Endothelial cell of umbilical vein (primary cell): ENCODE measurements at regions not wholly inside any gene's neighbourhood (a gene's known extent, or its start where the extent isn't known, plus 50 kb on each side); places are given as distances from the start of the nearest gene placed in this dataset.

Source experiments
- BruUV-seq: library from RNA; stranded (reverse); fragments of 400-500 nt; replicated peaks from 2 replicates; lab custom pipeline; 2021; lab: Mats Ljungman, UMichigan
- CTCF ChIA-PET: fragments of 300-600, 350-600 bp; sonication (Branson Sonifier 250); formaldehyde crosslinking; loops from one replicate; lab custom pipeline; 2021; ENCODE audit warnings: antibody characterized with exemption, inconsistent platforms; lab: Charles Lee
- POLR2A ChIA-PET: fragments of 300-600, 350-600 bp; sonication (Branson Sonifier 250); formaldehyde crosslinking; loops from one replicate; lab custom pipeline; 2021; ENCODE audit warnings: antibody characterized with exemption, inconsistent platforms; lab: Charles Lee
- DNase-seq: peaks from one replicate; pipeline ENCODE4 v3.0.0-alpha.2; 2011; ENCODE audit warnings: low read depth, low spot score
- FAIRE-seq: peaks from 2 replicates; lab custom pipeline; 2011; peaks lifted over from hg19 to GRCh38; lab: Jason Lieb, UNC
- H2AFZ ChIP-seq: 2 replicates; pipeline ENCODE4 v1.6.0; 2012; ENCODE audit warnings: low read depth, low read length, control low read depth, inconsistent platforms
- H3K27ac ChIP-seq: 2 replicates; pipeline ENCODE4 v1.5.1; 2011; ENCODE audit warnings: low read depth, mild to moderate bottlenecking, control low read depth, low read length, moderate library complexity; ENCODE audit not compliant: insufficient read depth
- H3K27me3 ChIP-seq, 2 experiments: 2 replicates each; pipeline versions ENCODE4 v1.6.0 to v1.6.1; 2011; ENCODE audit warnings: low read length in 2 of 2, mixed read lengths in 1 of 2; ENCODE audit not compliant: control insufficient read depth in 2 of 2, insufficient read depth in 2 of 2
- H3K36me3 ChIP-seq, 2 experiments: 2 replicates in 1 of 2; 3 replicates in 1 of 2; pipeline ENCODE4 v1.5.1; 2011; ENCODE audit warnings: low read length in 2 of 2, mild to moderate bottlenecking in 1 of 2, moderate library complexity in 1 of 2; ENCODE audit not compliant: control insufficient read depth in 2 of 2, insufficient read depth in 2 of 2; ENCODE audit errors: extremely low read depth in 1 of 2
- H3K4me1 ChIP-seq: 3 replicates; pipeline ENCODE4 v1.5.1; 2011; ENCODE audit warnings: mild to moderate bottlenecking, low read length; ENCODE audit not compliant: control insufficient read depth, insufficient read depth; ENCODE audit errors: extremely low read depth
- H3K4me2 ChIP-seq: 2 replicates; pipeline ENCODE4 v1.6.1; 2011; ENCODE audit warnings: low read length, control low read depth, mixed read lengths; ENCODE audit not compliant: insufficient read depth
- H3K4me3 ChIP-seq, 3 experiments: fragments of 200-600 bp in 1 of 3; sonication (generic), shearing (Covaris generic) in 1 of 3; replicated peaks in 1 of 3; 2 replicates each; pipeline ENCODE4 v1.5.1; 2011 to 2016; ENCODE audit warnings: control low read depth in 3 of 3, low read length in 3 of 3, mild to moderate bottlenecking in 2 of 3, inconsistent platforms in 1 of 3, low read depth in 1 of 3, moderate library complexity in 1 of 3; ENCODE audit not compliant: insufficient read depth in 1 of 3
- H3K79me2 ChIP-seq: 2 replicates; pipeline ENCODE4 v1.6.0; 2012; ENCODE audit warnings: low read length, inconsistent platforms; ENCODE audit not compliant: control insufficient read depth, insufficient read depth
- H3K9ac ChIP-seq: replicated peaks from 2 replicates; pipeline ENCODE3; 2011; ENCODE audit warnings: low read length, control low read depth; ENCODE audit not compliant: insufficient read depth; ENCODE audit errors: extremely low read depth
- H3K9me1 ChIP-seq: replicated peaks from 3 replicates; pipeline ENCODE4 v1.6.0; 2011; ENCODE audit warnings: mild to moderate bottlenecking, low read length; ENCODE audit not compliant: control insufficient read depth, insufficient read depth; ENCODE audit errors: extremely low read depth
- H3K9me3 ChIP-seq: replicated peaks from 2 replicates; pipeline ENCODE4 v1.5.1; 2012; ENCODE audit warnings: low read length, inconsistent platforms; ENCODE audit not compliant: control insufficient read depth, insufficient read depth
- H4K20me1 ChIP-seq: replicated peaks from 2 replicates; pipeline ENCODE3; 2011; ENCODE audit warnings: mild to moderate bottlenecking, low read length; ENCODE audit not compliant: control insufficient read depth, insufficient read depth; ENCODE audit errors: extremely low read depth
- CTCF ChIP-seq, 2 donors: IDR thresholded peaks; 1 replicate in 1 of 2; 2 replicates in 1 of 2; pipeline ENCODE4 v1.5.1; 2011; ENCODE audit warnings: low read length in 2 of 2, mild to moderate bottlenecking in 2 of 2, moderate library complexity in 2 of 2, control low read depth in 1 of 2, inconsistent platforms in 1 of 2, low read depth in 1 of 2; ENCODE audit not compliant: insufficient read depth in 1 of 2; ENCODE audit errors: extremely low read depth in 1 of 2
- EZH2 ChIP-seq: IDR thresholded peaks from 2 replicates; pipeline ENCODE4 v1.6.1; 2012; ENCODE audit warnings: borderline replicate concordance, low read depth, mild to moderate bottlenecking, moderate library complexity, low read length, inconsistent platforms; ENCODE audit not compliant: severe bottlenecking
- FOS ChIP-seq: IDR thresholded peaks from 2 replicates; pipeline ENCODE4 v1.6.1; 2011; ENCODE audit warnings: mild to moderate bottlenecking, low read length, moderate library complexity, borderline replicate concordance; ENCODE audit not compliant: insufficient read depth
- GATA2 ChIP-seq: IDR thresholded peaks from 2 replicates; pipeline ENCODE4 v1.7.0; 2011; ENCODE audit warnings: low read depth, mild to moderate bottlenecking, moderate library complexity, mixed read lengths, low read length; ENCODE audit not compliant: insufficient read length, insufficient read depth
- JUN ChIP-seq: IDR thresholded peaks from 2 replicates; pipeline ENCODE4 v1.6.1; 2011; ENCODE audit warnings: borderline replicate concordance, low read depth; ENCODE audit not compliant: insufficient read length, insufficient read depth
- MAX ChIP-seq: IDR thresholded peaks from 2 replicates; pipeline ENCODE4 v1.6.1; 2011; ENCODE audit not compliant: insufficient read depth, insufficient read length
- MYC ChIP-seq: IDR thresholded peaks from one replicate; pipeline ENCODE4 v1.6.1; 2011; ENCODE audit warnings: mild to moderate bottlenecking, low read depth, low read length
- POLR2A ChIP-seq: IDR thresholded peaks from 2 replicates; pipeline ENCODE4 v1.6.1; 2012; ENCODE audit warnings: low read depth, mild to moderate bottlenecking, control low read depth, low read length
- POLR2AphosphoS5 ChIP-seq: IDR thresholded peaks from 2 replicates; pipeline ENCODE4 v1.6.1; 2012; ENCODE audit warnings: low read depth, mild to moderate bottlenecking, control low read depth, low read length, moderate library complexity; ENCODE audit not compliant: insufficient read depth
- dilution Hi-C: fragments of 300-500 bp; cut with MboI; formaldehyde crosslinking; loops from one replicate; pipeline ENCODE4 v1.15.0; 2019; ENCODE audit warnings: low sequenced_read_pairs; ENCODE audit not compliant: extremely low pct_ligation_motif_present
- intact Hi-C: fragments of 100-400 bp; cut with micrococcal nuclease; formaldehyde crosslinking; loops from one replicate; pipeline ENCODE4 v1.10.0; 2022

GRCh38 chr7:153430931-153431330 lies 621.3 kb upstream of the DPP6 start:
- H3K4me1 ChIP-seq: no peaks in the 10 kb centered on the region
- no peaks in the 10 kb centered on the region for H3K9me1 ChIP-seq
- peaks cover 11% of the 10 kb centered on the region for H3K9me3 ChIP-seq
- no peak overlapping the region for H3K4me2 ChIP-seq
- POLR2A ChIA-PET: no interaction called here
- no peak overlapping the region for H2AFZ ChIP-seq
- no peaks in the 10 kb centered on the region for H4K20me1 ChIP-seq
- H3K9ac ChIP-seq: no peak overlapping the region
- dilution Hi-C loops (no loop called here), intact Hi-C loops (no loop called here)
- H3K79me2 ChIP-seq: no peaks in the 10 kb centered on the region
- H3K27ac ChIP-seq: no peak overlapping the region
- TF ChIP-seq MYC (no peak), POLR2A (no peak), EZH2 (no peak), POLR2AphosphoS5 (no peak)
- no peak overlapping the region for H3K4me3 ChIP-seq
- FAIRE-seq (no peak), DNase-seq (no peak)
- H3K36me3 ChIP-seq: no peaks in the 10 kb centered on the region
- no peaks in the 10 kb centered on the region for H3K27me3 ChIP-seq
- CTCF ChIA-PET: no interaction called here
- no TSS peak for BruUV-seq

- H3K9me1 ChIP-seq: no peaks in the 10 kb centered on the region
- ChIA-PET CTCF (no interaction called here), POLR2A (no interaction called here)
- no peak overlapping the region for H3K4me3 ChIP-seq
- no peak overlapping the region for H2AFZ ChIP-seq
- intact Hi-C loops: no loop called here
- no TSS peak for BruUV-seq
- DNase-seq (no peak), FAIRE-seq (no peak)
- no peaks in the 10 kb centered on the region for H3K79me2 ChIP-seq
- dilution Hi-C loops: no loop called here
- no peaks in the 10 kb centered on the region for H3K27me3 ChIP-seq
- no peaks in the 10 kb centered on the region for H4K20me1 ChIP-seq
- no peak overlapping the region for H3K4me2 ChIP-seq
- peaks cover 7% of the 10 kb centered on the region for H3K9me3 ChIP-seq
- H3K36me3 ChIP-seq: no peaks in the 10 kb centered on the region
- TF ChIP-seq POLR2A: no peak
- no peak for TF ChIP-seq EZH2
- no peak for TF ChIP-seq JUN
- no peak for TF ChIP-seq GATA2
- TF ChIP-seq POLR2AphosphoS5: no peak
- no peak for TF ChIP-seq CTCF (IDR thresholded peaks at IDR 0.05; ENCODE audit: extremely low read depth in 1 of 2, insufficient read depth in 1 of 2, low read depth in 1 of 2, low read length in 2 of 2)
- no peak for TF ChIP-seq FOS
- TF ChIP-seq MYC: no peak
- TF ChIP-seq MAX: no peak
- H3K4me1 ChIP-seq: no peaks in the 10 kb centered on the region
- no peak overlapping the region for H3K9ac ChIP-seq
- no peak overlapping the region for H3K27ac ChIP-seq
Measured at GRCh38 chr7:153432063-153432462, 620.1 kb upstream of the DPP6 start.
